WI38 (cell line): ENCODE measurements at regions not wholly inside any gene's neighbourhood (a gene's known extent, or its start where the extent isn't known, plus 50 kb on each side); places are given as distances from the start of the nearest gene placed in this dataset.
"Not testable (repeated sequence)": the region's sequence is repeated elsewhere in the genome, so short reads cannot be mapped to it uniquely, and the experiment has no call there.

Experiments used
- H3K4me3 ChIP-seq: 2 replicates; pipeline ENCODE4 v1.5.1; 2011; ENCODE audit warnings: low read depth, mild to moderate bottlenecking, control low read depth, low read length
- TF ChIP-seq, protein P1 (sequence below): IDR thresholded peaks from 2 replicates; pipeline ENCODE4 v1.5.1; 2012; ENCODE audit warnings: low read depth, mild to moderate bottlenecking, control low read depth, low read length

DNA sequence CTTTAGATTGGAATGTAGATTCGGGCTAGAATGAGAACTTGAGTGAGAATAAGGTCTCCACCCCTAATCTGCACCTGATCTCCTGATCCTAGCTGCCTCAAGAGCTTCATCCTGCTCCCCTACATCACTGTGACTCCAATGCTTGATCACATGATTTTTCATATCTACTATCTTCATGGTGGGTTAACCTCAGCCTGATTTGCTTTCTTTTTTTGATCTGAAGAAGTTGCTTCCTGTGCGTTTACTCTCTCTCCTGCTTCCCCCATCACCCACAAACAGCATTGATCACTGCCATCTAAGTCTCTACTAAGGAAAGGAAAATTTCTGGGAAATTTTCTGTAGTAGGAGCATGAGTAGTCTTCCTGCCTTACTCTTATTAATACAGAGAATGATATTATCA is 1542.1 kb upstream of the SLC10A2 start:
- TF ChIP-seq, protein P1, sequence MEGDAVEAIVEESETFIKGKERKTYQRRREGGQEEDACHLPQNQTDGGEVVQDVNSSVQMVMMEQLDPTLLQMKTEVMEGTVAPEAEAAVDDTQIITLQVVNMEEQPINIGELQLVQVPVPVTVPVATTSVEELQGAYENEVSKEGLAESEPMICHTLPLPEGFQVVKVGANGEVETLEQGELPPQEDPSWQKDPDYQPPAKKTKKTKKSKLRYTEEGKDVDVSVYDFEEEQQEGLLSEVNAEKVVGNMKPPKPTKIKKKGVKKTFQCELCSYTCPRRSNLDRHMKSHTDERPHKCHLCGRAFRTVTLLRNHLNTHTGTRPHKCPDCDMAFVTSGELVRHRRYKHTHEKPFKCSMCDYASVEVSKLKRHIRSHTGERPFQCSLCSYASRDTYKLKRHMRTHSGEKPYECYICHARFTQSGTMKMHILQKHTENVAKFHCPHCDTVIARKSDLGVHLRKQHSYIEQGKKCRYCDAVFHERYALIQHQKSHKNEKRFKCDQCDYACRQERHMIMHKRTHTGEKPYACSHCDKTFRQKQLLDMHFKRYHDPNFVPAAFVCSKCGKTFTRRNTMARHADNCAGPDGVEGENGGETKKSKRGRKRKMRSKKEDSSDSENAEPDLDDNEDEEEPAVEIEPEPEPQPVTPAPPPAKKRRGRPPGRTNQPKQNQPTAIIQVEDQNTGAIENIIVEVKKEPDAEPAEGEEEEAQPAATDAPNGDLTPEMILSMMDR = no peak
- H3K4me3 ChIP-seq = no peak overlapping the region

DNA sequence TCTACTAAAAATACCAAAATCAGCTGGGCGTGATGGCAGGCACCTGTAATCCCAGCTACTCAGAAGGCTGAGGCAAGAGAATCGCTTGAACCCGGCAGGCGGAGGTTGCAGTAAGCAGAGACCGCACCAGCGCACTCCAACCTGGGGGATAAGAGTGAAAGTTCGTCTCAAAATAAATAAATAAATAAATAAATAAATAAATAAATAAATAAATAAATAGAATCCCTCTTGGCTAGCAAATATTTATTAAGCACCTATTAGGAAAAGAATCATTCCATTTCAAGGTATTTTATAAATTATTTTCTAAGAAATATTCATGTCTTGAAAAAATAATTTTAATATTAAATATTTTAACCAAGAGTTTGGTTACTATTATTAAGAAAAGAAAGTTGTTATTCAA is 1539.2 kb upstream of the SLC10A2 start:
- H3K4me3 ChIP-seq = not testable (repeated sequence)

DNA sequence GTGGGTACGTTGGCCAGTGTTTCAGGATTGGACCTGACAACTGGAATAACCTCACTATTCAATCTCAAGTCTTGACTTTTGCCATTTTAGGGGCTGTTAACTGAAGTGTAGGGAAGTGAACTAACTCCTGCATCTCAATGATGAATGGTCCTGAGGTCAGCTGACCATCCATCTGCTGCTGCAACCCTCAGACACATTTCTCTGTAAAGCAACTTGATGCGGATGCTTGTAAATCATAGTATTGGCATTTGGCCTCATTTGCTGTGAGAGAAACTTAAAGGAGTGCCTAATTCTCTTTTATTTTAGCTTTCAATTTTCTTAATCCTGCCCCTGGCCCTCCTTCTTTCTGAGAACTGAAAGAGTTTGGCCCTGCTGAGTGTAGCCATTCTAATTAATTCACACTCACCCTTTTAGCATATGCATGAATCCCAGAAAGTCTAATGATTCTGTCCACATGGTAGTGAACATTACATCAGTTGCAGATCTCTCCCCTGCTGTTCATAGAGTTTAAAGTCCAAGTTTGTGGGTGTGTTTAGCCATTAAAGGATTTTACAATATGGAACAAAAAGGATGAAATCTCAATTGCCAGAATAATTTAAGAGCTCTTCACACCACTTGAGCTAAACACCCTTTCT is 1531.4 kb upstream of the SLC10A2 start:
- H3K4me3 ChIP-seq = no peak overlapping the region
- TF ChIP-seq, protein P1 = no peak

DNA sequence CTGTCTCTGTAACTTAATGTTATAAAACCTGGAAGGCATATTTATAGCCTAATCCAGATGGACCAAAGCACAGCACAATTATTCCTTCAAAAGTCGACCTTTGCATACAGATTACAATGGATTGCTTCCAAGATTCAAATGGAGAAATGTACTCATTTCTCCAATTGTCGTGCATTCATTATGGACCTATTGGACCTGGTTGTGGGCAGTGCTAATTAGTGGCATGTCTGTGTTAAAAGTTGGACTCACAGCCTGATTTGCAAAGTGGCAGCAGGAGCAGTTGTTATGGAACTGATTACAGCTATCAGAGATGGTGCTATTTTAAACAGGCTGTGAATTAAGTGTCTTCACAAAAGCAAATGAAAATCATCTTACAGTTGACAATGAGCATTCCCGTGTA is 1529.3 kb upstream of the SLC10A2 start:
- H3K4me3 ChIP-seq = no peak overlapping the region
- TF ChIP-seq, protein P1 = no peak

DNA sequence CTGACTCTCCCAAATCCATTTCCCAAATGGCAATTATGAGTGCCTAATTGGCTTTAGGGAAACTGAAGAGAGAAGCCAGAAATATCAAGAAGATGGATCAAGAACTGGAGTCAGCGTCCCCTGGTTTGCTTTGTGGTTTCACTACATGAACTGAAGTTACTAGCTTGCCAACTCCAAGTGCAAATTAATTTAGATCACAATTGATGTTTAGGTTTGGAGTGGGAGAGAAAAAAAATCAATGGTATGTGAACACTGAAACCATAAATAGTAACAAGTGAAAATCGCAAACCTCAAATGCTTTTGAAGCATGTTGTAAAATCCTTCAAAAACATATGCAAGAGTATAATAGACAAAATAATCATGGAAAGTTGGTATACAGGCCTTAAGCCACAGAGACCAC is 1528.6 kb upstream of the SLC10A2 start:
- no peak overlapping the region for H3K4me3 ChIP-seq
- TF ChIP-seq, protein P1 = no peak

DNA sequence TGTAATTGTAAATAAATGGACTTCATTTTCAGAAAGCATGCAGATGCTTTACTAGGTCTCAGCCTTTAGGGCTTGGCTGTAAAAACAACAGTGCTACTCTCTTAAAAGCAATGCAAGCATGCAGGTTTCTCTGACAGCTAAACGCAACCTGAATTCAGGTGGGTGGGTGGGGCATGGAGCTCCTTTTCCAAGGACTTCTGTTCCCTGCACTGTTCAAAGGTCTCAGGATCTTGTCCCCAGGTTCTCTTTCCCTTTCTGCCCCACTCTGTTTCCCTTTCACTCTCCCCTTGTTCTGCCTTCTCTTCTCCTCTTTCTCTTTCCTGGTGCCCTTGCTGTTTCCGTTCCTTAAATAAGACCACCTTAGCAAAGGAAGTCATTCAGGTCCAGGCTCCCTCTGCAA is 1527.5 kb upstream of the SLC10A2 start:
- H3K4me3 ChIP-seq = no peak overlapping the region
- TF ChIP-seq, protein P1 = no peak

DNA sequence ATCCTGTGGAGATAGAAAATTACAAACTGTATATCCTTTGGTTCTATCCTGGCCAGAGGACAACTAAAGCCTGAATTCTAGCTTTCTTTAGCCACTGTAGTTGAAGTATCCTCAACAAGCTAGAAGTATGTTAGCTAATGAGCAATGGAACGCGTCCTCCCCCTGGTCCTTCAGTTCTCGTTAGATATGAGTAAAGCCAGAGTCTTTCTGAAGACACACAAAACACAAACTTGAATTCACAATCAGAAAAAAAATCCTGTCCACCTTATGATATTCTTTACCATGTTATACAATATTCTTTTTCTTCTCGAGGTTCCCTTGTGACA is 1527.0 kb upstream of the SLC10A2 start:
- TF ChIP-seq, protein P1 = no peak
- H3K4me3 ChIP-seq = no peak overlapping the region

DNA sequence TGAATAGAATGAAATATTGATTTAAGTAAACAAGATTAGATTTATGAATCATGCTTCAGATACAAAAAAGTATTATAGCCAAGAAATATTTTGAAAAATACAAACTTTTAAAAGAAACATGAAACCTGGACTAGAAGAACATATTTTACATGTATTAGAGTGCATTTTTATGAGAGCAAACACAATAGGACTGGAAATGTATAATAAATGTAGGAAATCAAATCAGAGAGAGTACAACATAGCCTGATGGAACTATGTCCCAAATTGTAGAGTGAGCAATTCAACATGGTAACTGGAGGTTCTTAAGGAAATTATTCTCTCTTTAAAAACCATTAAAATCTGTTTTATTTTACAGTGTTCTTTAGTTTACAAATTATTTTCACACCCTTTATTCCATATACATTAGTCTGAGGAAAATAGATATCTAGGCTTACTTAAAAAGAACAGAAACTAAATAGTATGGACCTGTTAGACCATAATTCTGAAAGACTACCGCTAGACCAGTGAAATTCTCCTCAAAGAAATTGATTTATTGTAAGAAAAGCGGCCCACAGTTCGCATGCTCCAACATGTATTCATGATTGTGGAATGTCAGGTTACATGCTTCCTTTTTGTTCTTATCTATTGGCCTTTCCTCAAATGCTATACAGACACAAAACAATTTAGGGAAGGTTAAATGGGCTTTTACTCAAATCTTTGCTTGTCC is 1526.5 kb upstream of the SLC10A2 start:
- TF ChIP-seq, protein P1 = no peak
- H3K4me3 ChIP-seq = no peak overlapping the region
